ENCODE measurements at regions not wholly inside any gene's neighbourhood (a gene's known extent, or its start where the extent isn't known, plus 50 kb on each side); places are given as distances from the start of the nearest gene placed in this dataset.

GRCh38 chr2:226174390-226174789 is 625.2 kb downstream of the IRS1 start:
- TF ChIP-seq CTCF (IDR thresholded peaks at IDR 0.05) (no peak), POLR2A (IDR thresholded peaks at IDR 0.05) (no peak)
